ENCODE measurements at regions not wholly inside any gene's neighbourhood (a gene's known extent, or its start where the extent isn't known, plus 50 kb on each side); places are given as distances from the start of the nearest gene placed in this dataset.

DNA sequence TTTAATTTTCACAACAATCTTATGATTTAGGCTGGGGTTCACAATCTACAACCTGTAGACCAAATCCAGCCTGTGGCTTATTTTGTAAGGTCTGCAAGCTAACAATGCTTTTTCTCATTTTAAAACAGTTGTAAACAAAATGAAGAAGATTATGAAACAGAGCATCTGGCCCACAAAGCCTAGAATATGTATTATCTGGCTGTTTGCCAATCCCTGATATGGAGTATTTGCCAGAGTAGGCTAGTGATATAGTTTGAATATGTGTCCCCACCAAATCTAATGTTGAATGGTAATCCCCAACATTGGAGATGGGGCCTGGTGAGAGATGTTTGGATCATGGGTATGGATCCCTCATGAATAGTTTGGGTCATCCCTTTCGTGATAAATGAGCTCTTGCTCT is 201.8 kb downstream of the DHX35 start (continued):
- TF ChIP-seq, protein P1, sequence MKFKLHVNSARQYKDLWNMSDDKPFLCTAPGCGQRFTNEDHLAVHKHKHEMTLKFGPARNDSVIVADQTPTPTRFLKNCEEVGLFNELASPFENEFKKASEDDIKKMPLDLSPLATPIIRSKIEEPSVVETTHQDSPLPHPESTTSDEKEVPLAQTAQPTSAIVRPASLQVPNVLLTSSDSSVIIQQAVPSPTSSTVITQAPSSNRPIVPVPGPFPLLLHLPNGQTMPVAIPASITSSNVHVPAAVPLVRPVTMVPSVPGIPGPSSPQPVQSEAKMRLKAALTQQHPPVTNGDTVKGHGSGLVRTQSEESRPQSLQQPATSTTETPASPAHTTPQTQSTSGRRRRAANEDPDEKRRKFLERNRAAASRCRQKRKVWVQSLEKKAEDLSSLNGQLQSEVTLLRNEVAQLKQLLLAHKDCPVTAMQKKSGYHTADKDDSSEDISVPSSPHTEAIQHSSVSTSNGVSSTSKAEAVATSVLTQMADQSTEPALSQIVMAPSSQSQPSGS (IDR thresholded peaks at IDR 0.05; ENCODE audit: low read length), result no peak
- no peak for TF ChIP-seq ZNF274 (IDR thresholded peaks at IDR 0.05; ENCODE audit: borderline replicate concordance, extremely low read depth, low read length)
- TF ChIP-seq HDAC6 (IDR thresholded peaks at IDR 0.05; ENCODE audit: low read depth, low read length), result no peak
- no peak for TF ChIP-seq EP300 (IDR thresholded peaks at IDR 0.05; ENCODE audit: borderline replicate concordance in 1 of 2, low read depth in 2 of 2, low read length in 2 of 2)
- TF ChIP-seq RXRA (IDR thresholded peaks at IDR 0.05; ENCODE audit: insufficient read depth, low read depth, low read length), result no peak
- TF ChIP-seq SIN3A (conservative IDR thresholded peaks at IDR 0.05 in 1 of 2, IDR thresholded peaks at IDR 0.05 in 1 of 2; ENCODE audit: low read depth in 1 of 2, low read length in 2 of 2), result no peak
